ENCODE measurements at regions not wholly inside any gene's neighbourhood (a gene's known extent, or its start where the extent isn't known, plus 50 kb on each side); places are given as distances from the start of the nearest gene placed in this dataset.

DNA sequence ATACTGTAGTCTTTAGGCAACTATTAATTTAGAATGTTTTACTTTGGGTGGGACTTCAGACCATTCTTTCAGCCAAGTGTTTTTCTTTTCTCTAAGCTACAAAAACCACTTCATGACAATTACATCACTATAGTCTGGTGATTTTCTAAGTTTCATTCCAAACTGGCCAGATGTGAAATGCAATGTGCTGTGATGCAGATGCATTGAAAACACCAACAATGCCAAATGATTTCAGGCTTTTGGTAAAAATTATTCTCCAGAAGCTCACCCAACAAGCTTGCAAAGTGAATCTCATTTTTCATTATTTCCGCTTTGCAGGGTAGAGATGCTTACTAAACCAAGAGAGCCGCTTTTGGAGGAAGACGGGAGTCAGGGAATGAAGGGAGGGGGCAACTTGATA, 118.4 kb upstream of the ANK3 start:
- ChIA-PET POLR2A (interaction anchor here (0.8 kb wide), 1 partner anchor 12 kb away, joined by 4 read pairs; no protein-coding TSS in a partner anchor), CTCF (ENCODE audit: low intra/inter-chr PET ratio) (no interaction called here)
- Histone ChIP-seq H3K79me2 (ENCODE audit: control insufficient read depth, insufficient read depth, low read length) (no peaks in the 10 kb centered on the region), H3K4me1 (replicated peaks in 1 of 2; ENCODE audit: control insufficient read depth in 2 of 2, insufficient read depth in 2 of 2, low read length in 2 of 2) (no peaks in the 10 kb centered on the region), H3K36me3 (ENCODE audit: control insufficient read depth, insufficient read depth, low read length) (no peaks in the 10 kb centered on the region), H3K4me3 (no peak overlapping the region), H3K4me2 (ENCODE audit: insufficient read depth, low read length) (no peak overlapping the region), H3K9ac (ENCODE audit: insufficient read depth in 1 of 2, low read depth in 2 of 2, low read length in 2 of 2) (no peak overlapping the region), H2AFZ (ENCODE audit: low read depth, low read length) (no peak overlapping the region), H3K27me3 (ENCODE audit: control insufficient read depth in 2 of 2, insufficient read depth in 2 of 2, low read length in 2 of 2) (no peaks in the 10 kb centered on the region), H3K9me1 (ENCODE audit: control insufficient read depth, insufficient read depth, low read length) (no peaks in the 10 kb centered on the region), H3K27ac (ENCODE audit: extremely low read depth, low read depth, low read length) (no peak overlapping the region), H3K9me3 (replicated peaks; ENCODE audit: control insufficient read depth, insufficient read depth, low read depth, low read length) (no peaks in the 10 kb centered on the region), H4K20me1 (replicated peaks; ENCODE audit: control insufficient read depth, insufficient read depth, low read length) (no peaks in the 10 kb centered on the region)
- intact Hi-C loops (cut with micrococcal nuclease) = no loop called here
- no peak for FAIRE-seq
- BruUV-seq (replicated peaks) = no TSS peak
- 0% methylated on average over 3 of the region's 3 CpGs for WGBS (ENCODE audit: insufficient coverage, low coverage, missing lambda C conversion rate)
- TF ChIP-seq GATAD2A (IDR thresholded peaks at IDR 0.05) (no peak), ZNF77 (CRISPR knock-in tag; IDR thresholded peaks at IDR 0.05) (no peak), CBX2 (IDR thresholded peaks at IDR 0.05; ENCODE audit: insufficient read depth, low read length, poor library complexity, severe bottlenecking) (no peak), HNRNPH1 (optimal IDR thresholded peaks at IDR 0.05; ENCODE audit: low read depth, low read length) (no peak), SMAD3 (CRISPR knock-in tag; conservative IDR thresholded peaks at IDR 0.05) (no peak), KDM1A (IDR thresholded peaks at IDR 0.05) (no peak), YBX1 (IDR thresholded peaks at IDR 0.05) (no peak), CHD1 (IDR thresholded peaks at IDR 0.05; ENCODE audit: low read length) (no peak), KAT2B (IDR thresholded peaks at IDR 0.05; ENCODE audit: low read depth, low read length) (no peak), KAT8 (IDR thresholded peaks at IDR 0.05; ENCODE audit: low read depth) (no peak), ZNF57 (CRISPR knock-in tag; IDR thresholded peaks at IDR 0.05) (no peak)
- TF ChIP-seq, protein P1, sequence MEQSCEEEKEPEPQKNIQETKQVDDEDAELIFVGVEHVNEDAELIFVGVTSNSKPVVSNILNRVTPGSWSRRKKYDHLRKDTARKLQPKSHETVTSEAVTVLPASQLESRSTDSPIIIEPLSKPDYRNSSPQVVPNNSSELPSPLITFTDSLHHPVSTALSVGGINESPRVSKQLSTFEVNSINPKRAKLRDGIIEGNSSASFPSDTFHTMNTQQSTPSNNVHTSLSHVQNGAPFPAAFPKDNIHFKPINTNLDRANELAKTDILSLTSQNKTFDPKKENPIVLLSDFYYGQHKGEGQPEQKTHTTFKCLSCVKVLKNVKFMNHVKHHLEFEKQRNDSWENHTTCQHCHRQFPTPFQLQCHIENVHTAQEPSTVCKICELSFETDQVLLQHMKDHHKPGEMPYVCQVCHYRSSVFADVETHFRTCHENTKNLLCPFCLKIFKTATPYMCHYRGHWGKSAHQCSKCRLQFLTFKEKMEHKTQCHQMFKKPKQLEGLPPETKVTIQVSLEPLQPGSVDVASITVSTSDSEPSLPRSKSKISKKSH (CRISPR knock-in tag; IDR thresholded peaks at IDR 0.05) = no peak
- in situ Hi-C loops (cut with MboI) = no loop called here
- no peak for DNase-seq (ENCODE audit: extremely low read depth in 1 of 4, low spot score in 3 of 4)
- ATAC-seq = no peak
